Ishikawa (cell line): ENCODE measurements at regions not wholly inside any gene's neighbourhood (a gene's known extent, or its start where the extent isn't known, plus 50 kb on each side); places are given as distances from the start of the nearest gene placed in this dataset.

Source experiments
- CEBPB ChIP-seq: IDR thresholded peaks from 2 replicates; pipeline ENCODE4 v1.6.1; 2012
- CREB1 ChIP-seq: IDR thresholded peaks from 2 replicates; pipeline ENCODE4 v1.6.1; 2012; ENCODE audit warnings: low read depth
- EGR1 ChIP-seq: IDR thresholded peaks from 2 replicates; pipeline ENCODE4 v1.6.1; 2012
- EP300 ChIP-seq: IDR thresholded peaks from 2 replicates; pipeline ENCODE4 v1.6.1; 2012; ENCODE audit warnings: borderline replicate concordance
- FOXM1 ChIP-seq: IDR thresholded peaks from 2 replicates; pipeline ENCODE4 v1.6.1; 2012; ENCODE audit warnings: low read depth, borderline replicate concordance
- MAX ChIP-seq: IDR thresholded peaks from 2 replicates; pipeline ENCODE4 v1.6.1; 2012
- NFIC ChIP-seq: IDR thresholded peaks from 2 replicates; pipeline ENCODE4 v1.6.1; 2012
- RAD21 ChIP-seq: IDR thresholded peaks from 2 replicates; pipeline ENCODE4 v1.6.1; 2012; ENCODE audit warnings: low read depth
- REST ChIP-seq: IDR thresholded peaks from 2 replicates; pipeline ENCODE4 v1.6.1; 2012; ENCODE audit warnings: low read depth, mild to moderate bottlenecking
- TAF1 ChIP-seq: IDR thresholded peaks from 2 replicates; pipeline ENCODE4 v1.6.1; 2012; ENCODE audit warnings: low read depth, mild to moderate bottlenecking
- TCF12 ChIP-seq: IDR thresholded peaks from 2 replicates; pipeline ENCODE4 v1.6.1; 2012; ENCODE audit warnings: low read depth
- TEAD4 ChIP-seq: IDR thresholded peaks from 2 replicates; pipeline ENCODE4 v1.6.1; 2012
- USF1 ChIP-seq: IDR thresholded peaks from 2 replicates; pipeline ENCODE4 v1.6.1; 2012
- YY1 ChIP-seq: IDR thresholded peaks from 2 replicates; pipeline ENCODE4 v1.6.1; 2012; ENCODE audit warnings: low read depth
- ZBTB7A ChIP-seq: IDR thresholded peaks from 2 replicates; pipeline ENCODE4 v1.6.1; 2012; ENCODE audit warnings: low read depth

DNA sequence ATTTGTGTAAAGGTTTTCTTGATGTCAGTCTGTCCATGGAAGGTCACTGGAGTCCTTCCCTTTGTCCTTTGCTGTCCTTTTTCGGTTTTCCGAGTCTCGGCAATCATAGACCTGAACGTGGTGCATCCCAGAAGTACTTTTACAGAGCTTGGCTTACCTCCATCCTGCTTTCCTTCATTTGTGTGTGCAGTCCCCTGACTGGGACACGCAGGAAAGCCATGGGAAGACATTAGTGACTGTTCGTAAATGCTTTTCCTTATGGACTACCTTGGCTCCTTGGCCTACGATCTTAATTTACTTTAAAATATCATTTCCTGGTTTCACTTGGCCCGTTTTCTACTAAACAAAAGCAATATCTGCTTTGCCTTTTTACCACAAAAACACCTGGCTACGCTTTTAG is 328.4 kb upstream of the RARB start:
- TF ChIP-seq FOXM1 (no peak), MAX (no peak), TEAD4 (no peak), RAD21 (no peak), EGR1 (no peak), CEBPB (no peak), TCF12 (no peak), ZBTB7A (no peak), YY1 (no peak)

DNA sequence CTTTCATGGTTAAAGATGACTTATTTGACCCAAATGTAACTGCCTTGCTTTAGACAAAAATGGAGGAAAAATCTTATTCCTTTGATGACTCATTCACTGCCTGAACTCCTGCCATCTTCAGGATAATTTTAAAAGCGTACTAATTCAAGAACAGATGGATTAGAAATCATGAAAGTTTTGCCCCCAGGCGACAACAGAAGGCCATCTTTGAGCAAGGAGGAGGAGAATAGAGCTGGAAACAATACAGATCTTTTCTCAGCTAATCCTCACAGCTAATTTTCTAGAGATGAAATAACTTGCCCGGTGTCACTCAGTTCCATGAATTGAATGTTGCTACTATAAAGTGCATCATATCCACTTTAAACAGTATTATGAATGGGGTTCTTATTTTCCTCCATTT is 324.7 kb upstream of the RARB start:
- TF ChIP-seq ZBTB7A = no peak
- no peak for TF ChIP-seq REST
- TF ChIP-seq FOXM1 = no peak
- no peak for TF ChIP-seq CREB1
- no peak for TF ChIP-seq MAX
- TF ChIP-seq TCF12 = no peak
- no peak for TF ChIP-seq USF1
- no peak for TF ChIP-seq EGR1
- TF ChIP-seq TAF1 = no peak
- TF ChIP-seq RAD21 = no peak
- no peak for TF ChIP-seq CEBPB
- no peak for TF ChIP-seq NFIC
- TF ChIP-seq YY1 = no peak
- no peak for TF ChIP-seq TEAD4
- no peak for TF ChIP-seq EP300

GRCh38 chr3:25107918-25108617 is 320.0 kb upstream of the RARB start:
- TF ChIP-seq EP300 = no peak
- no peak for TF ChIP-seq NFIC
- no peak for TF ChIP-seq EGR1
- no peak for TF ChIP-seq CEBPB
- no peak for TF ChIP-seq RAD21
- no peak for TF ChIP-seq REST

- TF ChIP-seq EP300 (no peak), CREB1 (no peak), MAX (no peak), ZBTB7A (no peak), FOXM1 (no peak), TAF1 (no peak), USF1 (no peak), NFIC (no peak), TEAD4 (no peak), RAD21 (no peak), YY1 (no peak), REST (no peak), EGR1 (no peak), CEBPB (no peak), TCF12 (no peak)
Measured at GRCh38 chr3:25110642-25111041, 317.4 kb upstream of the RARB start.
